NT2/D1 (cell line): ENCODE measurements at regions not wholly inside any gene's neighbourhood (a gene's known extent, or its start where the extent isn't known, plus 50 kb on each side); places are given as distances from the start of the nearest gene placed in this dataset.

Experiments
- SUZ12 ChIP-seq: IDR thresholded peaks from 2 replicates; pipeline ENCODE4 v1.6.1; 2011; ENCODE audit not compliant: insufficient read length, insufficient read depth; ENCODE audit errors: extremely low read depth
- YY1 ChIP-seq: IDR thresholded peaks from 2 replicates; pipeline ENCODE4 v1.6.1; 2011; ENCODE audit not compliant: insufficient read length, insufficient read depth

GRCh38 chr10:94083662-94084265 is 90.0 kb downstream of the PLCE1 start:
- TF ChIP-seq SUZ12 = no peak
- TF ChIP-seq YY1 = no peak
